B cell (primary cell): ENCODE measurements at regions not wholly inside any gene's neighbourhood (a gene's known extent, or its start where the extent isn't known, plus 50 kb on each side); places are given as distances from the start of the nearest gene placed in this dataset.

ENCODE experiments used
- ATAC-seq: fragments of 200-7000 bp; cut with Tn5 transposase; one replicate; pipeline ENCODE4 v1.10.0; 2021; ENCODE audit warnings: low read depth, mild to moderate bottlenecking, moderate number of reproducible peaks, moderate library complexity
- CTCF ChIA-PET: fragments of 350-600 bp; sonication (Branson Sonifier 250); formaldehyde crosslinking; loops from one replicate; lab custom pipeline; 2021; ENCODE audit warnings: antibody characterized with exemption, inconsistent platforms; lab: Charles Lee
- POLR2A ChIA-PET: fragments of 350-600 bp; sonication (Branson Sonifier 250); formaldehyde crosslinking; loops from one replicate; lab custom pipeline; 2021; ENCODE audit warnings: antibody characterized with exemption; lab: Charles Lee
- DNase-seq: peaks from one replicate; pipeline ENCODE4 v3.0.0; 2013
- H2AFZ ChIP-seq: 2 replicates; pipeline ENCODE4 v1.6.1; 2012; ENCODE audit warnings: mild to moderate bottlenecking, low read depth, low read length; ENCODE audit not compliant: insufficient read depth, poor library complexity, severe bottlenecking
- H3K27ac ChIP-seq, 2 donors: 1 replicate in 1 of 2; 2 replicates in 1 of 2; pipeline ENCODE4 v1.5.1; 2012 to 2013; ENCODE audit warnings: low read length in 2 of 2, mild to moderate bottlenecking in 2 of 2, moderate library complexity in 1 of 2
- H3K27me3 ChIP-seq, 4 experiments: fragments of 200-600 bp in 1 of 4; sonication (generic) in 1 of 4; replicated peaks in 1 of 4; 1 replicate in 2 of 4; 2 replicates in 2 of 4; pipeline versions ENCODE4 v1.6.1 to v1.7.0; 2013 to 2016; ENCODE audit warnings: low read length in 3 of 4, mild to moderate bottlenecking in 2 of 4, mixed read lengths in 1 of 4, moderate library complexity in 1 of 4; ENCODE audit not compliant: insufficient read depth in 4 of 4, control insufficient read depth in 3 of 4; ENCODE audit errors: control extremely low read depth in 1 of 4
- H3K36me3 ChIP-seq, 2 experiments: replicated peaks in 1 of 2; 1 replicate in 1 of 2; 2 replicates in 1 of 2; pipeline versions ENCODE4 v1.6.1 to v1.7.1; 2013; ENCODE audit warnings: low read length in 1 of 2; ENCODE audit not compliant: insufficient read depth in 2 of 2, control insufficient read depth in 1 of 2; ENCODE audit errors: control extremely low read depth in 1 of 2, extremely low read depth in 1 of 2
- H3K4me1 ChIP-seq, 2 donors: fragments of 200-600 bp in 1 of 2; sonication (generic) in 1 of 2; 1 replicate in 1 of 2; 2 replicates in 1 of 2; pipeline versions ENCODE4 v1.5.1 to v1.6.1; 2013 to 2017; ENCODE audit warnings: low read length in 2 of 2; ENCODE audit not compliant: control insufficient read depth in 2 of 2, insufficient read depth in 2 of 2
- H3K4me2 ChIP-seq: replicated peaks from 2 replicates; pipeline ENCODE3; 2012; ENCODE audit warnings: mild to moderate bottlenecking, low read depth, low read length; ENCODE audit not compliant: poor library complexity, severe bottlenecking
- H3K4me3 ChIP-seq, 5 experiments: fragments of 200-600 bp in 1 of 5; sonication (generic) in 1 of 5; 1 replicate in 3 of 5; 2 replicates in 2 of 5; pipeline versions ENCODE4 v1.5.1 to v1.7.0; 2011 to 2016; ENCODE audit warnings: low read length in 4 of 5, mild to moderate bottlenecking in 4 of 5, low read depth in 2 of 5, control low read depth in 1 of 5, moderate library complexity in 1 of 5; ENCODE audit not compliant: insufficient read depth in 1 of 5; ENCODE audit errors: control extremely low read depth in 1 of 5, extremely low read depth in 1 of 5
- H3K79me2 ChIP-seq: fragments of 200-600 bp; sonication (generic); one replicate; pipeline ENCODE4 v1.6.0; 2016; ENCODE audit warnings: low read length; ENCODE audit not compliant: control insufficient read depth, insufficient read depth
- H3K9ac ChIP-seq: fragments of 200-600 bp; sonication (generic); 2 replicates; pipeline ENCODE4 v1.6.1; 2017; ENCODE audit warnings: mild to moderate bottlenecking, low read length, moderate library complexity
- H3K9me3 ChIP-seq, 3 donors: one replicate each; pipeline versions ENCODE4 v1.6.1 to v1.7.1; 2013; ENCODE audit warnings: low read length in 2 of 3; ENCODE audit not compliant: control insufficient read depth in 2 of 3, insufficient read depth in 1 of 3; ENCODE audit errors: control extremely low read depth in 1 of 3
- H4K20me1 ChIP-seq: 2 replicates; pipeline ENCODE4 v1.6.0; 2012; ENCODE audit warnings: mild to moderate bottlenecking, low read length; ENCODE audit not compliant: insufficient read depth, control insufficient read depth, poor library complexity, severe bottlenecking
- H3K27ac Mint-ChIP-seq: one replicate; pipeline ENCODE4 v1.8.0; 2021; ENCODE audit warnings: mixed read lengths
- H3K27me3 Mint-ChIP-seq: one replicate; pipeline ENCODE4 v1.8.0; 2021; ENCODE audit warnings: mixed read lengths
- H3K4me1 Mint-ChIP-seq: one replicate; pipeline ENCODE4 v1.8.0; 2021; ENCODE audit warnings: mixed read lengths
- H3K4me3 Mint-ChIP-seq: one replicate; pipeline ENCODE4 v1.8.0; 2021; ENCODE audit warnings: mixed read lengths
- H3K9me3 Mint-ChIP-seq: one replicate; pipeline ENCODE4 v1.8.0; 2022; ENCODE audit warnings: mixed read lengths; ENCODE audit not compliant: insufficient read depth
- CTCF ChIP-seq: fragments of 200-600 bp; IDR thresholded peaks from one replicate; pipeline ENCODE4 v1.8.0; 2022; ENCODE audit warnings: antibody characterized with exemption, mild to moderate bottlenecking
- EZH2 ChIP-seq: IDR thresholded peaks from 2 replicates; pipeline ENCODE4 v1.6.1; 2012; ENCODE audit warnings: borderline replicate concordance, low read depth, mild to moderate bottlenecking, moderate library complexity, low read length; ENCODE audit not compliant: insufficient read depth, poor library complexity, severe bottlenecking
- WGBS: methylation state at CpG from one replicate; pipeline ENCODE4 v1.1.5; 2013; ENCODE audit warnings: missing lambda C conversion rate; ENCODE audit not compliant: insufficient coverage; 5-methylcytosine and 5-hydroxymethylcytosine counted together
- intact Hi-C: fragments of 100-400 bp; cut with micrococcal nuclease; formaldehyde crosslinking; loops from one replicate; pipeline ENCODE4 v1.10.0; 2022

- no peaks in the 10 kb centered on the region for H3K4me1 Mint-ChIP-seq
- POLR2A ChIA-PET: no interaction called here
- CTCF ChIA-PET: no interaction called here
- TF ChIP-seq EZH2: no peak
- TF ChIP-seq CTCF: no peak
- H3K4me1 ChIP-seq: no peaks in the 10 kb centered on the region
- no peak overlapping the region for H3K4me3 Mint-ChIP-seq
- no peak overlapping the region for H3K27ac Mint-ChIP-seq
- H3K9me3 ChIP-seq: no peaks in the 10 kb centered on the region
- H3K27me3 Mint-ChIP-seq: peaks cover 30% of the 10 kb centered on the region
- intact Hi-C loops: no loop called here
- no peak for ATAC-seq
- H3K9me3 Mint-ChIP-seq: no peaks in the 10 kb centered on the region
- no peak for DNase-seq
- WGBS: 91% methylated on average over 3 of the region's 3 CpGs
- no peak overlapping the region for H3K9ac ChIP-seq
- peaks cover 0 to 18% (median 0%) of the 10 kb centered on the region in 4 experiments for H3K27me3 ChIP-seq
- H3K79me2 ChIP-seq: no peaks in the 10 kb centered on the region
- H3K27ac ChIP-seq: no peak overlapping the region
- H2AFZ ChIP-seq: no peak overlapping the region
- no peaks in the 10 kb centered on the region for H4K20me1 ChIP-seq
- no peak overlapping the region for H3K4me3 ChIP-seq
- H3K4me2 ChIP-seq: no peak overlapping the region
- H3K36me3 ChIP-seq: no peaks in the 10 kb centered on the region
Measured at GRCh38 chr3:126268866-126269265, 88.3 kb downstream of the KLF15 start.

- H3K9me3 ChIP-seq: no peaks in the 10 kb centered on the region
- H3K27me3 ChIP-seq: peaks cover 0 to 20% (median 0%) of the 10 kb centered on the region in 4 experiments
- no peak overlapping the region for H3K4me2 ChIP-seq
- peaks cover 33% of the 10 kb centered on the region for H3K27me3 Mint-ChIP-seq
- WGBS: 66% methylated on average over 15 of the region's 15 CpGs
- H3K4me1 ChIP-seq: no peaks in the 10 kb centered on the region
- ChIA-PET POLR2A (no interaction called here), CTCF (no interaction called here)
- DNase-seq (no peak), ATAC-seq (no peak)
- H3K4me3 Mint-ChIP-seq: no peak overlapping the region
- intact Hi-C loops: no loop called here
- no peaks in the 10 kb centered on the region for H4K20me1 ChIP-seq
- H3K4me3 ChIP-seq: no peak overlapping the region
- H3K9me3 Mint-ChIP-seq: no peaks in the 10 kb centered on the region
- TF ChIP-seq CTCF: no peak
- TF ChIP-seq EZH2: no peak
- H3K27ac Mint-ChIP-seq: no peak overlapping the region
- no peak overlapping the region for H2AFZ ChIP-seq
- no peaks in the 10 kb centered on the region for H3K4me1 Mint-ChIP-seq
- no peak overlapping the region for H3K27ac ChIP-seq
- H3K9ac ChIP-seq: no peak overlapping the region
- H3K79me2 ChIP-seq: no peaks in the 10 kb centered on the region
- H3K36me3 ChIP-seq: no peaks in the 10 kb centered on the region
Measured at GRCh38 chr3:126267976-126268615, 87.7 kb upstream of the ALDH1L1 start.
